ENCODE measurements at regions not wholly inside any gene's neighbourhood (a gene's known extent, or its start where the extent isn't known, plus 50 kb on each side); places are given as distances from the start of the nearest gene placed in this dataset.
A peak's percentile ranks its signal among the peaks of the same experiment; 100 is the strongest.

GRCh38 chr6:43869079-43869710 lies 99.2 kb downstream of the VEGFA start:
- no peak for DNase-seq (ENCODE audit: low read depth)

- DNase-seq (ENCODE audit: low read depth): no peak
Measured at GRCh38 chr6:43868467-43868866, 98.5 kb downstream of the VEGFA start.

- DNase-seq (ENCODE audit: low read depth): no peak
Measured at GRCh38 chr6:43867996-43868395, 98.0 kb downstream of the VEGFA start.

GRCh38 chr6:43867246-43867645 lies 97.2 kb downstream of the VEGFA start:
- no peak for DNase-seq (ENCODE audit: low read depth)

- DNase-seq (ENCODE audit: low read depth): no peak
Measured at GRCh38 chr6:43865932-43866645, 96.1 kb downstream of the VEGFA start.

GRCh38 chr6:43865086-43865485 lies 95.1 kb downstream of the VEGFA start:
- no peak for DNase-seq (ENCODE audit: low read depth)

GRCh38 chr6:43862925-43863324 lies 92.9 kb downstream of the VEGFA start:
- DNase-seq (ENCODE audit: low read depth): no peak

- DNase-seq (ENCODE audit: low read depth): no peak
Measured at GRCh38 chr6:43861212-43861894, 91.3 kb downstream of the VEGFA start.

GRCh38 chr6:43860285-43860684 lies 90.3 kb downstream of the VEGFA start:
- DNase-seq (ENCODE audit: low read depth): no peak

GRCh38 chr6:43859213-43859612 lies 89.2 kb downstream of the VEGFA start:
- no peak for DNase-seq (ENCODE audit: low read depth)

GRCh38 chr6:43858161-43859153 lies 88.4 kb downstream of the VEGFA start:
- no peak for DNase-seq (ENCODE audit: low read depth)

GRCh38 chr6:43856005-43856765 lies 86.2 kb downstream of the VEGFA start:
- no peak for DNase-seq (ENCODE audit: low read depth)

GRCh38 chr6:43855247-43855646 lies 85.2 kb downstream of the VEGFA start:
- DNase-seq (ENCODE audit: low read depth): no peak

- DNase-seq (ENCODE audit: low read depth): no peak
Measured at GRCh38 chr6:43853066-43853650, 83.1 kb downstream of the VEGFA start.

GRCh38 chr6:43852350-43852864 lies 82.4 kb downstream of the VEGFA start:
- no peak for DNase-seq (ENCODE audit: low read depth)

GRCh38 chr6:43851204-43851865 lies 81.3 kb downstream of the VEGFA start:
- peak; percentile 45 for DNase-seq (ENCODE audit: low read depth)

GRCh38 chr6:43850314-43851203 lies 80.5 kb downstream of the VEGFA start:
- DNase-seq (ENCODE audit: low read depth): no peak

- no peak for DNase-seq (ENCODE audit: low read depth)
Measured at GRCh38 chr6:43849844-43850243, 79.8 kb downstream of the VEGFA start.
